KMS-11 (cell line): ENCODE measurements at regions not wholly inside any gene's neighbourhood (a gene's known extent, or its start where the extent isn't known, plus 50 kb on each side); places are given as distances from the start of the nearest gene placed in this dataset.

Experiments used
- H2AFZ ChIP-seq: fragments of 200-600 bp; sonication (generic); 2 replicates; pipeline ENCODE4 v1.6.1; 2016; ENCODE audit warnings: antibody characterized with exemption, mixed run types, low read depth
- H3K27ac ChIP-seq: fragments of 200-600 bp; sonication (generic); 2 replicates; pipeline ENCODE4 v1.6.1; 2016; ENCODE audit warnings: mild to moderate bottlenecking, mixed run types
- H3K27me3 ChIP-seq: fragments of 200-600 bp; sonication (generic); 2 replicates; pipeline ENCODE4 v1.6.1; 2017; ENCODE audit warnings: mild to moderate bottlenecking, low read depth, mixed run types, moderate library complexity; ENCODE audit not compliant: insufficient read depth
- H3K36me3 ChIP-seq: fragments of 200-600 bp; sonication (generic); 2 replicates; pipeline ENCODE4 v1.6.1; 2017; ENCODE audit warnings: mild to moderate bottlenecking, mixed run types; ENCODE audit not compliant: insufficient read depth
- H3K4me1 ChIP-seq: fragments of 200-600 bp; sonication (generic); 2 replicates; pipeline ENCODE4 v1.6.1; 2016; ENCODE audit warnings: mild to moderate bottlenecking, low read depth, mixed run types; ENCODE audit not compliant: poor library complexity, severe bottlenecking
- H3K4me2 ChIP-seq: fragments of 200-600 bp; sonication (generic); 2 replicates; pipeline ENCODE4 v1.7.0; 2016; ENCODE audit warnings: mild to moderate bottlenecking, mixed run types
- H3K4me3 ChIP-seq: fragments of 200-600 bp; sonication (generic); IDR thresholded peaks from 2 replicates; pipeline ENCODE4 v1.6.1; 2017; ENCODE audit warnings: low read depth, low read length, mixed read lengths; ENCODE audit not compliant: insufficient read depth
- H3K79me2 ChIP-seq: fragments of 200-600 bp; sonication (generic); 2 replicates; pipeline ENCODE4 v1.6.1; 2016; ENCODE audit warnings: low read depth, mixed run types; ENCODE audit not compliant: insufficient read depth
- H3K9ac ChIP-seq: fragments of 200-600 bp; sonication (generic); 2 replicates; pipeline ENCODE4 v1.6.1; 2016; ENCODE audit warnings: mild to moderate bottlenecking, mixed run types
- H4K20me1 ChIP-seq: fragments of 200-600 bp; sonication (generic); 2 replicates; pipeline ENCODE4 v1.6.1; 2016; ENCODE audit warnings: mild to moderate bottlenecking, mixed run types; ENCODE audit not compliant: insufficient read depth
- CTCF ChIP-seq: fragments of 200-600 bp; sonication (generic); conservative IDR thresholded peaks from 2 replicates; pipeline ENCODE4 v1.6.1; 2017; ENCODE audit warnings: low read depth, mild to moderate bottlenecking, antibody characterized with exemption, low read length, moderate library complexity, mixed read lengths

DNA sequence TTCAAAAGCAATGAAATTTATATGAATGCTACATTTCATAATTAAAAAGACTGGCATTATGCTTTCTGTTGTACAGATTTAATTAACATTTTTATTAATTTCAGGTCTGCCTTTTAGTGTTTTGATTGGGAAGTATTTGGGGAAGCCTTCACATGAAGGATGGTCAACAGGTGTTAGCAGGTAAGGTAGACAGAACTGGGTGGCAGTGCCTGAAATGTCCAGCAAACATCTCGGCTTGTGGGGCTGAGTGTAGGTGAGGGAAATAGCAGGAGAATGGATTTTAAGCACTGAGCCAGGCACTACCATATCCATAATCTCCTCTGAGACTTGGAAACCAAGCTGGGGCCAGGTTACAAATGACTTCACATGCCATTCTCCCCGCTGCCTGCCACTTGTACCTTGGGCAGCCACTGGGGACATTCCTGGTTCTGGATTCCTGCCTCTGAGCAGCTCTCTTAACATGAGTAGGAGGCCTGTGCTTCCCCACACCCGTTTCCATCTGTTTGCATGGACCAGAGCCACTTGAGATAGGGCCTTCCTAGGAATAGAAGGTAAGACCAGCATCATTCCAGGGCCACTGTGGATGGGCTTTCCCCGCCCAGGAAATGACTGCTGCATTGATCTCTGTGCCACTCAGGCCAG, 125.9 kb upstream of the HES1 start:
- H4K20me1 ChIP-seq, result no peaks in the 10 kb centered on the region
- no peaks in the 10 kb centered on the region for H3K27me3 ChIP-seq
- no peaks in the 10 kb centered on the region for H3K4me1 ChIP-seq
- no peak overlapping the region for H3K4me2 ChIP-seq
- no peak overlapping the region for H3K9ac ChIP-seq
- H3K4me3 ChIP-seq, result no peak overlapping the region
- H2AFZ ChIP-seq, result no peak overlapping the region
- H3K27ac ChIP-seq, result no peak overlapping the region
- no peak for TF ChIP-seq CTCF
- H3K79me2 ChIP-seq, result no peaks in the 10 kb centered on the region
- no peaks in the 10 kb centered on the region for H3K36me3 ChIP-seq

GRCh38 chr3:194011807-194012206, 124.1 kb upstream of the HES1 start:
- no peak for TF ChIP-seq CTCF
- Histone ChIP-seq H3K4me2 (no peak overlapping the region), H3K79me2 (no peaks in the 10 kb centered on the region)

DNA sequence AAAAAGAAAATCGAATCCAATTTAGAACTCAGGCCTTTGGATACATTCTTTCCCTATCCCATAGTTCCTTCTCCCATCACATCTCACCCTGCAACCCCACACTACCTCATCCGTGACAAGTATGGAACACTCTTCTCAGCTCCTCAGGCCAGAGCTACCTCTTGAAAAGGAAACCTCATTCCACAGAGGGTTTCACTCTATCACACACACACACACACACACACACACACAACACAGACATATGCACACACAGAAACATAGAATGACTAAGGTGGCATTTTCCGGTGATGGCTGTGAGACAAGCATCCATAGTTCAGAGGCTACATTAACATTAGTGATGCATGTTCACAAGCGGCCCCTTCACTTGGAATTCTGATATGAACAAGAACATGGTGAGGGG, 122.0 kb upstream of the HES1 start:
- H3K36me3 ChIP-seq, result no peaks in the 10 kb centered on the region
- H3K4me3 ChIP-seq, result no peak overlapping the region
- no peaks in the 10 kb centered on the region for H3K79me2 ChIP-seq
- H4K20me1 ChIP-seq, result no peaks in the 10 kb centered on the region
- no peak overlapping the region for H2AFZ ChIP-seq
- no peak overlapping the region for H3K9ac ChIP-seq
- H3K4me2 ChIP-seq, result no peak overlapping the region
- no peaks in the 10 kb centered on the region for H3K4me1 ChIP-seq
- TF ChIP-seq CTCF, result no peak
- no peak overlapping the region for H3K27ac ChIP-seq
- H3K27me3 ChIP-seq, result no peaks in the 10 kb centered on the region

More at GRCh38 chr3:194011807-194012206, 124.1 kb upstream of the HES1 start:
- H3K9ac ChIP-seq, result no peak overlapping the region
- no peak overlapping the region for H3K4me3 ChIP-seq
- H2AFZ ChIP-seq, result no peak overlapping the region
- no peak overlapping the region for H3K27ac ChIP-seq
- no peaks in the 10 kb centered on the region for H3K4me1 ChIP-seq
- H3K36me3 ChIP-seq, result no peaks in the 10 kb centered on the region
- H4K20me1 ChIP-seq, result no peaks in the 10 kb centered on the region
- H3K27me3 ChIP-seq, result no peaks in the 10 kb centered on the region

DNA sequence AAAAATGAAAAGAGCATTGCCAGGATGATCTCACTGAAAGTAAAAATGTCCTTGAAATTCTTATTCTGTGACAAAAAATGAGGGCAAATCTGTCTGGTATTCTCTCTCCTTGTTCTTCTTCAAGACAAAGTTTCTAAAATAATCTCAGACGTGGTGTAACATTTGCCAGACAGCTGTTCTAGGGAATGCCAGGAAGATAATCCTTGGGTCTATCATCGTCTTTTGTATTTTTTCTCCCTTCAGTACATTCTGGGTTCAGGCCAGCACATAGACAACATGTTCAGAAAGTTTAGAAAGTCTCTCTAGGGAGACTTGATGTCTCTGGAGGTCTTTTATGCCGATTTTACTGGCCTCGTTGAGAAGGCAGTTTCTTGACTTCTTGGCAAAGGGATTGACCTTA, 121.2 kb upstream of the HES1 start:
- Histone ChIP-seq H3K4me3 (no peak overlapping the region), H3K4me1 (no peaks in the 10 kb centered on the region), H3K4me2 (no peak overlapping the region), H3K9ac (no peak overlapping the region), H3K27ac (no peak overlapping the region), H2AFZ (no peak overlapping the region), H3K27me3 (no peaks in the 10 kb centered on the region), H3K79me2 (no peaks in the 10 kb centered on the region), H3K36me3 (no peaks in the 10 kb centered on the region), H4K20me1 (no peaks in the 10 kb centered on the region)
- TF ChIP-seq CTCF, result no peak
